ENCODE measurements at regions not wholly inside any gene's neighbourhood (a gene's known extent, or its start where the extent isn't known, plus 50 kb on each side); places are given as distances from the start of the nearest gene placed in this dataset.
"Not testable (repeated sequence)": the region's sequence is repeated elsewhere in the genome, so short reads cannot be mapped to it uniquely, and the experiment has no call there.

- TF ChIP-seq, protein P1, sequence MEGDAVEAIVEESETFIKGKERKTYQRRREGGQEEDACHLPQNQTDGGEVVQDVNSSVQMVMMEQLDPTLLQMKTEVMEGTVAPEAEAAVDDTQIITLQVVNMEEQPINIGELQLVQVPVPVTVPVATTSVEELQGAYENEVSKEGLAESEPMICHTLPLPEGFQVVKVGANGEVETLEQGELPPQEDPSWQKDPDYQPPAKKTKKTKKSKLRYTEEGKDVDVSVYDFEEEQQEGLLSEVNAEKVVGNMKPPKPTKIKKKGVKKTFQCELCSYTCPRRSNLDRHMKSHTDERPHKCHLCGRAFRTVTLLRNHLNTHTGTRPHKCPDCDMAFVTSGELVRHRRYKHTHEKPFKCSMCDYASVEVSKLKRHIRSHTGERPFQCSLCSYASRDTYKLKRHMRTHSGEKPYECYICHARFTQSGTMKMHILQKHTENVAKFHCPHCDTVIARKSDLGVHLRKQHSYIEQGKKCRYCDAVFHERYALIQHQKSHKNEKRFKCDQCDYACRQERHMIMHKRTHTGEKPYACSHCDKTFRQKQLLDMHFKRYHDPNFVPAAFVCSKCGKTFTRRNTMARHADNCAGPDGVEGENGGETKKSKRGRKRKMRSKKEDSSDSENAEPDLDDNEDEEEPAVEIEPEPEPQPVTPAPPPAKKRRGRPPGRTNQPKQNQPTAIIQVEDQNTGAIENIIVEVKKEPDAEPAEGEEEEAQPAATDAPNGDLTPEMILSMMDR (conservative IDR thresholded peaks at IDR 0.05; ENCODE audit: low read depth, low read length) = not testable (repeated sequence)
- TF ChIP-seq EZH2 (IDR thresholded peaks at IDR 0.05; ENCODE audit: borderline replicate concordance, low read depth, low read length, poor library complexity, severe bottlenecking) = not testable (repeated sequence)
Observed at GRCh38 chr20:22969031-22969430, 66.1 kb upstream of the SSTR4 start.
